ENCODE measurements at regions not wholly inside any gene's neighbourhood (a gene's known extent, or its start where the extent isn't known, plus 50 kb on each side); places are given as distances from the start of the nearest gene placed in this dataset.
"Not testable (repeated sequence)": the region's sequence is repeated elsewhere in the genome, so short reads cannot be mapped to it uniquely, and the experiment has no call there.

DNA sequence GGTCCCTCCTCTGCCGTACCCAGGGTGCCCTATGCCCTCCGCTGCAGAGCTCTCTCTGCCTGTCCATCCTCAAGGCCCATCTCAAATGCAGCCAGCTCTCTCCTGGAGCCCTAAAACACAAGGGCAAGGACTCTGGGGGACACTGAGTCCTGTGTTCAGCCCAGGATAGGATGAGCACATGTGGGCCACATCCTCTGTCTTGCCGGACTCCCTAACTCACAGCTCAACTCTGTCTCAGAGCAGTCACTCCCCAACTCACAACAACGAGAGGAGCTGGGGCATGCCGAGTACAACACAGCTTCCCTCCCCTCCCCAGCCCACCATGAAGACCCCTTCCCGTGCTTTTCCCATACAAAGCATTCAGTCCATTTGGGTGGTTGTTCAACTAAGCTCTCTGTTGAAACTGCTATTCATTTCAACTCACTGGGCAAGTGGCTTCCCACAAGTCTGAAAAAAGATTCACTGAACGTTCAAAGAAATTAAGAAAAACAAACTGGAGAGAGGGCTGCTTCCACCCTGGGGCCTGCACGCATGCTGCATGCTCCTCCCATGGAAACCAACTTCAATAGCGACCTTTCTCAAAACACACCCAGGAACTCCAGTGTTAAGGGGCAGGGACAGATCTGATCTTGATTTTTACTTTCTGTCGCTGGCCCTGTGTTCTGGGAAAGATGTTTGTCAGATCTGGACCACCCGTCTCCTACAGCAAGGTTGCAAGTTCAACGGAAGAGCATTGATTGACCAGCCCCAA, 124.3 kb upstream of the IGF1R start:
- no peak for DNase-seq (ENCODE audit: low read depth in 2 of 2)

DNA sequence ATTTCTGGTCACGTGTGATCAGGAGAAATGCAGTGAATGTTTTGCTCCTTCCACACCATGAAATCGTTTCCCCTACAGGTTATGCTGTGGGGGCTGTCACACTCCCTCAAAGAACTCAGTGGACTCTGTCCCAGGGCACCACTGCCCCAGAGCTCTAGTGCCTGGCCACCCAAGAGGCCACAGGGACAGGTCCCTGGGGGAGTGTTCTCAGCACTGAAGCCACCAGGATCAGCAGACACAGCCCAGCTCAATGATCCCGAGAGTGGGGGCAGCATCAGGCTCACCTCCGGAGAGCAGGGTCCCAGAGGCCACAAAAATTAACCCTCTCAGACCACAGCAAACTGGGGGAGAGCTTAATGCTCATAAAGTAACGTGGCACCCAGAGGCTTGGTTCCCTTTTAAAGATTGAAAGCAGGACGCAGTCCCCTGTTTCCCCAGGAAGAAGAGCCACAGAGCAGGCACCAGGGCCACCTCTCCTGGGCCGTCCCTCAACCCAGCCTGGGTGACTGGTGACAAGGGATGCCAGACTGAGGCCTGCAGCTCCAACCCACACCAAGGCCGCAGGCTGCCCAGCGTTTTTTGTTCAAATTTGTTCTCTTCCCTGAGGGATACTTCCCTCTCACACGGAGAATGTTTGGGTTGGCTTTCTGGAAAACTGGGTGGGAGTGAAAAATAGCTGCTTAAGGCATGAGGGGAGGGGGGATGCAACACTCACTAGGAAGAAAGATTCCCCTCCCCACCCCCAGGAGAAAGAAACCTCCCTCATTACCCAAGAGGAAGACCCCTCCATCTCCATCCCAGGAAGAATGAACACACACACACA, 123.3 kb upstream of the IGF1R start:
- DNase-seq (ENCODE audit: low read depth in 2 of 2), result no peak

- no peak for DNase-seq (ENCODE audit: low read depth in 2 of 2)
Observed at GRCh38 chr15:98525661-98526001, 122.7 kb upstream of the IGF1R start.

DNA sequence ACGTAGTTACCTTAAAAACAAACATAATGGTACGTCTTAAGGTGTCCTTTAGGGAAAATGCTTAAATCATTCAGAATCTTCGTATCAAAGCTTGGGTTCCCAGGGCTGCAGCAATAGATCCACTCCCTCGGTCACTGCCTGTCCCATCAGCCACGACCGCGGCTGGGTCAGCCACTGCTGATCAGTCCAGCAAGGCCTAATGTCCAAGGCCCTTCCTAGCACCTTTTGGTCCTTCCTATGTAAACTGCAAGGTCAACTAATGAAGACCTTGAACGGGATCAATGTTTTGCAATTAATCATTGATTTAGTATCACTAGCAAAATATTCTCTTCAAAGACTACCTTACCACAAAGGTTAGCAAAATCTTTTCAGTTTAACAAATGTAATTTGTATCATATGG, 122.2 kb upstream of the IGF1R start:
- DNase-seq (ENCODE audit: low read depth in 2 of 2), result no peak

DNA sequence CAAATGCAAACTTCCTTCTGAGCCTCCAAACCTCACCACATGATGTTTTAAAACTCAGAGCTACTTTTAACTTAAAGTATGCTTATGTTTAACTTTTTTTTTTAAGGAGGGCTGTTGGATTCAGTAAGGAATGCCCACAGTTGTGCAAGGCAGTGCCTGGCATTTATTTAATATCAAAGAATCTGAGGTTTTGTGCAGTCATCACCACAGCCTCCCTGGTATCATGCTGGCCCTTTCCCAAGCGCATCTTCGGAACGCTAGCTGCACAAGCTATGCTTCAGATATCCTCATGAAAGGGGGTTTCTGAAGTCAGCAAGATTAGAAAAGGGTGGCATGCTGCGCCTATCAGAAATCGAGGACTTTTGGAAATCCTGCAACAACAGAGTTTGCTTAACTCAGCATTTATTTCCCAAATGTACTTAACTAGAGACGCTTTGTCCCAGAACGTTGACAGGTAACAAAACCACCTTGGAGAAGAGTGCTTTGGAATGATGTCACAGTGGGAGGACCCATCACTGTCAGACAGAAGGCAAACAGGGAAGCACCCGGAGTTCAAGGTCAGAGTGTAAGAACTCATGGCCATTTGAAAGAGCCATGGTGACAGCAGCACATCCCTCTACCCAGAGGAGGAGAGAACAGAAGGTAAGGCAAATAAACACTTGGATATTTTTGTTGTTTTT, 120.2 kb upstream of the IGF1R start:
- DNase-seq (ENCODE audit: low read depth in 2 of 2), result no peak

DNA sequence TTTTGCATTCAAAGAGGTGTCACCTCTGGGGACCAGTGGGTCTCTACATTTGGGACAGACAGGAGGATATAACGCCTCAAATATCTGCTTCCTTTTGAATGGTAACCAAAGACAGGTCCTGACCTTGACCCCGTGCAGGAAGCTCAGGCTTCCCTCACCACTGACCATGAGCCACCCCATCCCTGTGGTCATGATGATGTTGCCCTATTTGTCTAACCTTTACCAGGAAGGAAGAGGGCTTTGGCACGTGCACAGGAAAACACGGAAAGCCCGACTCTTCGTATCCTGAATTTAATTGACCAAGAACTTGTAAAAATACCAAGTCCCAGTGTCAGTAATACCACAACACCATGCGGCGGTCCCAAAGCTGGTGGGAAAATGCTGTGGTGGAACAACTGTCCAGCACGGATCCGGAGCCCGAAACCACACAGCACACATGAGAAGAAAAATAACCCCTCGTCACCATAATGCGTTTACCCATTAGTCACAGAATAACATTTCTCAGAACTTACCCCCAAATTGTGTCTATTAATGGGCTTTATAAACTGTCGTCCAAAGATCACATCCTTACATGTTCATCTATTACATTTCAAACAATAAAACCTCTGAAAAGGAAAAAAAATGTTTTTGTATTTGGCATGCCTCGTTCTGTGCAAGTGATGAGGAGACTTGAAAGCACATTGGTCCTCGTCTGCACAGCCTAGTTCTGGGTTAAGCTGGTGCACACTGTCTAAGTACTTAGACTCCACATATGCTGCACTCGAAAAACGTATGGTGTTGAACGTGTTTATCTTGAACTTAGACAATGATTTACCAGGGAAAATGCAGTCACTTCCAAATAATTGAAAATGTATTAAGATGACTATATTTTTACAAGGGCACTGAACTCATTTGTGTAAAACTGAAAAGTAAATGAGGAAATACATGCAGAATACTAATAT, 118.9 kb upstream of the IGF1R start:
- no peak for DNase-seq (ENCODE audit: low read depth in 2 of 2)

DNA sequence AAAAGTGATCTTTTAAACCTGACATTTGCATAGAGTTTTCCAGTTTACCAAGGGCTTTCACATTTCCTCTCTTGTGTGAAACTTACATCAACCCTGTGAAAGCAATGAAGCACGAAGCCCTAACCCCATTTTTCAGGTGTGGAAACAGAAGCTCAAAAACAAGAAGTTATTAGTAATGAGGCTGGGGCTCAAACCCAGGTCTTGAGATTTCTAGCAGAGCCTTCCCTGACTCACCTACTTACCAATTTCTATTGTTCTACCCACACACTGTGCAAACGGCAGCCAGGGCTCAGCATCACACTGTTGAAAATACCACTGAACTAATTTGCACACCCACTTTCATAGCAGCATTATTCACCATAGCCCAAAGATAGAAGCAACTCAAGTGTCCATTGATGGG, 117.8 kb upstream of the IGF1R start:
- DNase-seq (ENCODE audit: low read depth in 2 of 2), result no peak

DNA sequence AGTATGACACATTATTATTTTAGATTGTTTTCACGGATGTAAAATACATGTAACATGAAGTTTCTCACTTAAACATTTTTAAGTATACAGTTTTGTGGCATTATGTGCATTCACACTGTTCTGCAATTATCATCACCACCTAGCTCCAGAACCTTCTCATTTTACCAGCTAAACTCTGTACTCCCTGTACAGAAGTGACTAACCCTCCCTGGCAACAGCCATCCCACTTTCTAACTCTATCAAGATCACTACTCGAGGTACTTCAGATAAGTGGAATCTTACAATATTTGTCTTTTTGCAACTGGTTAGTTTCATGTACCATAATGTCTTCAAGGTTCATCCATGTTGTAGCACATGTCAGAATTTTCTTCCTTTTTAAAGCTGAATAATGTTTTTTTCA, 116.3 kb upstream of the IGF1R start:
- DNase-seq (ENCODE audit: low read depth in 2 of 2), result no peak

- DNase-seq (ENCODE audit: low read depth in 2 of 2), result no peak
Observed at GRCh38 chr15:98536976-98537375, 111.4 kb upstream of the IGF1R start.

DNA sequence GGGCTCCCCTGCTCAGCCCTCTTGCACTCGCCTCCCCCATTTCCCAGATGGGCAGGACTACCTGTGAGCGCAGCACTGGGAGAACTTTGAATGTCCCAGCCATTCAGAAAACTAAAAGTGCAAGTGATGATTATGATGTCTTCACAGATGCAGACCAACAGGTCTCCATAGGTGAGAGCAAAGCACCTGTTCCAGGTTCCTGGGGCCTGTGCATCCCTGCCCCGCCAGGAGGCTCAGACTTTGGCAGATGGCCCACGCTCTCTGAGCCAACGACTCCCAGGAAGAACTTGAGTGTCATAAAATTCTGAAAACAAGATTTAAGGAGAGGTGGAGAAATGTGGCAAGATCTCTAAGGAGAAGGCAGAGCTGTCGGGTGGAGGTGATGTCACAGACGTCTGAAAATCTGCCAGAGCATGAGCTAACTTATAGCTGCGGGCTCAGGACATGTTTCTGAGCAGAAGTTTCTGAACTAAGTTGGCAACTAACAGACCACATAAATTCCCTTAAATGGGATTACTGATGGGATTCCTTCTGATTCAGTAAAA, 110.8 kb upstream of the IGF1R start:
- DNase-seq (ENCODE audit: low read depth in 2 of 2), result no peak

DNA sequence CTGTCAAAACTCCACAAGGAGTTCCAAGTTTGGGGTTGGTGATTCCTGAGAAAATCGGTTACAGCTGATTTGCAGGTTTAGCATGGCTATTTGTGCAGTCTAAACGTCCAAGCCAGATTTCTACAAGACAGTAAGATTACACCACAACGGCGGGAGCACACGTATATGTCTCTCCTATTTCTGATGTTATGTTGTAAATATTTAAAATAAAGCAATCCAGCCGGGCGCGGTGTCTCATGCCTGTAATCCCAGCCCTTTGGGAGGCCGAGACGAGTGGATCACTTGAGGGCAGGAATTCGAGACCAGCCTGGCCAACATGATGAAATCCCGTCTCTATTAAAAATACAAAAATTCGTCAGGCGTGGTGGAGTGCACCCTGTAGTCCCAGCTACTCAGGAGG, 106.8 kb upstream of the IGF1R start:
- DNase-seq (ENCODE audit: low read depth in 2 of 2), result no peak

GRCh38 chr15:98543237-98543636, 105.1 kb upstream of the IGF1R start:
- no peak for DNase-seq (ENCODE audit: low read depth in 2 of 2)

DNA sequence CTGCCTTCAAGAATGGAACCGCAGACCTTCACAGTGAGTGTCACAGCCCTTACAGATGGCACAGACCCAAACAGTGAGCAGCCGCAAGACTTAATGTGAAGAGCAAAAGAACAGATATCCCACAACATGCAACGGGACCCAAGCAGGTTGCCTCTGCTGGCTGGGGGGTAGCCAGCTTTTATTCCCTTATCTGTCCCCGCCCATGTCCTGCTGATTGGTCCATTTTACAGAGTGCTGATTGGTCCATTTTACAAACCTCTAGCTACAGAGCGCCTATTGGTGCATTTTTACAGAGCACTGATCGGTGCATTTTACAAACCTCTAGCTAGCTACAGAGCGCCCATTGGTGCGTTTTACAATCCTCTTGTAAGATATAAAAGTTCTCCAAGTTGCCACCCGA, 102.0 kb upstream of the IGF1R start:
- DNase-seq (ENCODE audit: low read depth in 2 of 2), result no peak

- DNase-seq (ENCODE audit: low read depth in 2 of 2), result no peak
Observed at GRCh38 chr15:98547275-98547674, 101.1 kb upstream of the IGF1R start.

DNA sequence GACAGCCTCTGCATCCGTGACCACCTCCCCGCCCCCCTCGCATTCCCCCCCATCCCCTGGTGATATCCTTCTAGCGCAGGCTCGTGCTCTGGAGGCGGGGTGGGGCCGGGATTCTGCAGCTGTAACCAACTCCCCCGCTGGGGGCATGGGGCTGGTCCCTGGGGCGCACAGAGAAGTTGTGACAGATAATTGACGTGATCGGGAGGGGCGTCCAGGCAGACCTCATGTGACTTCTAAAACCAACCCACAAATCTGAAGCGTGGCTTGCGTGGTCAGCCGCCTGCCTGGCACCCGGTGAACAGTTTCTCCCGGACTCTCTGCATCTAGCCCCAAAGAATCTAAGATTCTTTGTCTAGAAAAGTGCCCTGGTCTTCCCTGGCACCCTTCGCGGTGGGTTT, 100.6 kb upstream of the IGF1R start:
- peak; percentile 1 to 4 for DNase-seq (ENCODE audit: low read depth in 2 of 2)

DNA sequence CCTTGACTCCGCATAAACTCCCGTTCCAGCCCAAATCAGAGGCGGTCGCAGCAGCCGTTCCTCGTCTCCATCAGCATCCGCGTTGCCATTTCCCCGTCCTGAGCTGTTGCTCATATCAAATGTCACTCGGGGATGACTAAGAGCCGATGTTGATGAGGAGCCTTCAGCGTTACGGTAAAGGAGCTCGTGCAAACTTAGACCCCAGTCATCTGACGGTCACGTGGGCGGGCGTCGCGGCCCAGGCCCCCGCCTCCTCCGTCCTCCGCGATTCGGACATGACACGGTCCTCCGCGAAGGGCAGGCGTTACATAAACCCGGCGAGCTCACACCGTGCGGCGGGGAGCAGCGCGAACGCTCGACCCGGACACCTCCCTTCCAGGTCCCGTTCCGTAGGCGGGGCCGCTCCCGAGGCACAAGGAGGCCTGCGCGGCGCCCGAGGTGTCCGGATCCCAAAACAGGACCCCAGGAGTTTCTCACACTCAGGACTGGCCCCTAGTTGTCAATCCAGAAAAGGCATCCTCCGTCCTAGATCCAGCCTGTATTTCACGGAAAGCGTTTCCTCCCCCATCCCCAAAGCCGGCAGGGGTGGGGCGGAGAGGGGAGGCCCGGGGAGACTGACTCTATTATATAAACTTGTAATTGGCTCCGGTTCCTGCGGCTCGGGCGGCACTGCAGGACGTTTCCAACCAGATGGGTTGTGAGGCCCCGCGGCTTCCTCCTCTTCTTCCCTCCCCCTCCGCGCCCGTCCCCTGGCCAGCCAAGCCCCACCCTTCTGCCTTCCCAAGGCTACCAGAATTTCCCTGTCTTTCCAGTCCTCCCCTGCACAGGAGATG, 100.0 kb upstream of the IGF1R start:
- DNase-seq (ENCODE audit: low read depth in 2 of 2), result peak; percentile 44 to 45

DNA sequence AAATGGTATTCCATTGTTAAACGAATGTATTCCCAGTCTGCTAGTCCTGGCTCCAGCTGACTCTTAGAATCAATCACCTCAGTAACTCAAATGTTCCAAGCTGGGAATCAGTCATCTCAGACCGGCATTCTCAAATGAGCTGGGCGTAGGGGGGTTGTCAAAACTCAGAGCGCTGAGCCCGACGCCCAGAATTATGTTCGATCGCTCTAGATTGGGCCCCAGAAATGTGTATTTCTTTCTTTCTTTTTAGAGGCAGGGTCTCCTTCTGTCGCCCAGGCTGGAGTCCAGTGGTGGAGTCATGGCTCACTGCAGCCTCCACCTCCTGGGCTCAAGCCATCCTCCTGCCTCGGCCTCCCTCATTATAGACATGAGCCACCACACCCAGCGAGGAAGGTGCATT, 99.3 kb upstream of the IGF1R start:
- DNase-seq (ENCODE audit: low read depth in 2 of 2), result no peak

GRCh38 chr15:98549741-98550140, 98.6 kb upstream of the IGF1R start:
- no peak for DNase-seq (ENCODE audit: low read depth in 2 of 2)

DNA sequence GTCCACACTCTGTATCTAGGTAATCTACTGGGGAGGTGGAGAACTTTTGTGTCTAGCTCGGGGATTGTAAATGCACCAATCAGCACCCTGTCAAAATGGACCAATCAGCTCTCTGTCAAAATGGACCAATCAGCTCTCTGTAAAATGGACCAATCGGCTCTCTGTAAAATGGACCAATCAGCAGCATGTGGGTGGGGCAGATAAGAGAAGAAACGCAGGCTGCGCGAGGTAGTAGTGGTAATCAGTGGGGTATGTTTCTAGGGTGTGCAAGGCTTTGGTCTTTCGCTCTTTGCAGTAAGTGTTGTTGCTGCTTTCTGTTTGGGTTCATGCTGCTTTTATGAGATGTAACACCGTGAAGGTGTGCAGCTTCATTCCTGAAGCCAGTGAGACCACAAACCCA, 98.0 kb upstream of the IGF1R start:
- DNase-seq (ENCODE audit: low read depth in 2 of 2), result not testable (repeated sequence)

- DNase-seq (ENCODE audit: low read depth in 2 of 2), result no peak
Observed at GRCh38 chr15:98551936-98552562, 96.3 kb upstream of the IGF1R start.

Data from stimulated activated CD4-positive, alpha-beta T cell treated with anti-CD3 and anti-CD28 coated beads, Interleukin-4, amount 100 ng/mL, for 48 hours (primary cell).